Cardiac muscle cell (in vitro differentiated cells and primary cell): ENCODE measurements at regions not wholly inside any gene's neighbourhood (a gene's known extent, or its start where the extent isn't known, plus 50 kb on each side); places are given as distances from the start of the nearest gene placed in this dataset.
A peak's percentile ranks its signal among the peaks of the same experiment; 100 is the strongest.

Experiments used
- DNase-seq, 2 donors: peaks; one replicate each; pipeline versions ENCODE4 v3.0.0 to v3.0.0-alpha.2; 2010 to 2017; ENCODE audit warnings: low read depth in 1 of 2, low spot score in 1 of 2
- H3K27ac ChIP-seq: fragments of 200-600 bp; sonication (generic); 2 replicates; pipeline ENCODE4 v1.5.1; 2016
- H3K27me3 ChIP-seq: fragments of 200-600 bp; sonication (generic); 2 replicates; pipeline ENCODE4 v1.6.0; 2016; ENCODE audit warnings: control low read depth
- H3K36me3 ChIP-seq: fragments of 200-600 bp; sonication (generic); 2 replicates; pipeline ENCODE4 v1.5.1; 2016; ENCODE audit warnings: control low read depth
- H3K4me1 ChIP-seq: fragments of 200-600 bp; sonication (generic); 2 replicates; pipeline ENCODE4 v1.8.1; 2017; ENCODE audit warnings: low read depth, mild to moderate bottlenecking, mixed run types
- H3K4me3 ChIP-seq: fragments of 200-600 bp; sonication (generic); 2 replicates; pipeline ENCODE4 v1.5.1; 2016; ENCODE audit warnings: mild to moderate bottlenecking
- H3K9me3 ChIP-seq: fragments of 200-600 bp; sonication (generic); 2 replicates; pipeline ENCODE4 v1.5.1; 2017; ENCODE audit warnings: low read depth, mild to moderate bottlenecking, control low read depth
- CTCF ChIP-seq: IDR thresholded peaks from 2 replicates; pipeline ENCODE4 v1.5.1; 2012; ENCODE audit warnings: low read depth, mild to moderate bottlenecking, low read length

- Histone ChIP-seq H3K4me1 (peaks cover 48% of the 10 kb centered on the region), H3K27ac (no peak overlapping the region), H3K27me3 (no peaks in the 10 kb centered on the region), H3K9me3 (no peaks in the 10 kb centered on the region), H3K36me3 (no peaks in the 10 kb centered on the region), H3K4me3 (no peak overlapping the region)
- TF ChIP-seq CTCF, result no peak
- no peak for DNase-seq
These were observed 62.1 kb upstream of the ESRRB start for GRCh38 chr14:76313852-76314251.

- H3K27ac ChIP-seq, result no peak overlapping the region
- peak in 1 of 2 donors; percentile 11 for DNase-seq
- no peak overlapping the region for H3K4me3 ChIP-seq
- no peaks in the 10 kb centered on the region for H3K9me3 ChIP-seq
- no peaks in the 10 kb centered on the region for H3K27me3 ChIP-seq
- H3K4me1 ChIP-seq, result peaks cover 40% of the 10 kb centered on the region
- no peaks in the 10 kb centered on the region for H3K36me3 ChIP-seq
- no peak for TF ChIP-seq CTCF
These were observed 61.4 kb upstream of the ESRRB start for GRCh38 chr14:76314521-76315034.

GRCh38 chr14:76320486-76320885 is 55.5 kb upstream of the ESRRB start:
- no peaks in the 10 kb centered on the region for H3K9me3 ChIP-seq
- no peak for TF ChIP-seq CTCF
- H3K4me3 ChIP-seq, result no peak overlapping the region
- H3K27me3 ChIP-seq, result no peaks in the 10 kb centered on the region
- H3K27ac ChIP-seq, result no peak overlapping the region
- peaks cover 5% of the 10 kb centered on the region for H3K4me1 ChIP-seq
- DNase-seq, result no peak
- no peaks in the 10 kb centered on the region for H3K36me3 ChIP-seq

- H3K9me3 ChIP-seq, result no peaks in the 10 kb centered on the region
- peaks cover 5% of the 10 kb centered on the region for H3K4me1 ChIP-seq
- no peak overlapping the region for H3K4me3 ChIP-seq
- no peaks in the 10 kb centered on the region for H3K36me3 ChIP-seq
- no peaks in the 10 kb centered on the region for H3K27me3 ChIP-seq
- TF ChIP-seq CTCF, result no peak
- no peak for DNase-seq
- H3K27ac ChIP-seq, result no peak overlapping the region
These were observed 55.0 kb upstream of the ESRRB start for GRCh38 chr14:76320975-76321374.

- Histone ChIP-seq H3K4me1 (peaks cover 5% of the 10 kb centered on the region), H3K27me3 (no peaks in the 10 kb centered on the region), H3K27ac (no peak overlapping the region), H3K4me3 (no peak overlapping the region), H3K36me3 (no peaks in the 10 kb centered on the region), H3K9me3 (no peaks in the 10 kb centered on the region)
- no peak for DNase-seq
- TF ChIP-seq CTCF, result no peak
These were observed 53.2 kb upstream of the ESRRB start for GRCh38 chr14:76322594-76323220.
